ENCODE measurements at regions not wholly inside any gene's neighbourhood (a gene's known extent, or its start where the extent isn't known, plus 50 kb on each side); places are given as distances from the start of the nearest gene placed in this dataset.

- Histone ChIP-seq H3K27me3 (replicated peaks; ENCODE audit: insufficient read depth) (no peaks in the 10 kb centered on the region), H3K4me3 (no peak overlapping the region), H3K27ac (no peak overlapping the region), H3K36me3 (no peaks in the 10 kb centered on the region), H3K9me3 (no peaks in the 10 kb centered on the region), H3K4me1 (replicated peaks) (no peaks in the 10 kb centered on the region)
- WGBS, result 46% methylated on average over 6 of the region's 6 CpGs
- no peak for TF ChIP-seq CTCF (IDR thresholded peaks at IDR 0.05)
- no peak for TF ChIP-seq POLR2AphosphoS5 (IDR thresholded peaks at IDR 0.05)
- no peak for TF ChIP-seq POLR2A (IDR thresholded peaks at IDR 0.05)
- DNase-seq (ENCODE audit: low spot score), result no peak
- intact Hi-C loops (cut with DNase I), result no loop called here
Observed at GRCh38 chr6:33875141-33875581, 71.4 kb upstream of the MLN start.

GRCh38 chr6:33874136-33874760, 70.4 kb upstream of the MLN start:
- TF ChIP-seq POLR2A (IDR thresholded peaks at IDR 0.05) (no peak), POLR2AphosphoS5 (IDR thresholded peaks at IDR 0.05) (no peak), CTCF (IDR thresholded peaks at IDR 0.05) (no peak)
- 92% methylated on average over 17 of the region's 17 CpGs for WGBS
- DNase-seq (ENCODE audit: low spot score), result no peak
- Histone ChIP-seq H3K9me3 (no peaks in the 10 kb centered on the region), H3K4me3 (no peak overlapping the region), H3K27ac (no peak overlapping the region), H3K27me3 (replicated peaks; ENCODE audit: insufficient read depth) (no peaks in the 10 kb centered on the region), H3K4me1 (replicated peaks) (no peaks in the 10 kb centered on the region), H3K36me3 (no peaks in the 10 kb centered on the region)
- intact Hi-C loops (cut with DNase I), result no loop called here

GRCh38 chr6:33872761-33873160, 69.0 kb upstream of the MLN start:
- no peaks in the 10 kb centered on the region for H3K27me3 ChIP-seq (replicated peaks; ENCODE audit: insufficient read depth)
- TF ChIP-seq POLR2AphosphoS5 (IDR thresholded peaks at IDR 0.05), result no peak
- TF ChIP-seq POLR2A (IDR thresholded peaks at IDR 0.05), result no peak
- no peak for TF ChIP-seq CTCF (IDR thresholded peaks at IDR 0.05)
- H3K4me3 ChIP-seq, result no peak overlapping the region
- H3K9me3 ChIP-seq, result no peaks in the 10 kb centered on the region
- WGBS, result 91% methylated on average over 7 of the region's 7 CpGs
- no peak for DNase-seq (ENCODE audit: low spot score)
- H3K27ac ChIP-seq, result no peak overlapping the region
- intact Hi-C loops (cut with DNase I), result no loop called here
- H3K4me1 ChIP-seq (replicated peaks), result no peaks in the 10 kb centered on the region
- no peaks in the 10 kb centered on the region for H3K36me3 ChIP-seq

- no peak for DNase-seq (ENCODE audit: low spot score)
- H3K9me3 ChIP-seq, result no peaks in the 10 kb centered on the region
- intact Hi-C loops (cut with DNase I), result no loop called here
- no peaks in the 10 kb centered on the region for H3K27me3 ChIP-seq (replicated peaks; ENCODE audit: insufficient read depth)
- TF ChIP-seq POLR2AphosphoS5 (IDR thresholded peaks at IDR 0.05), result no peak
- no peak for TF ChIP-seq POLR2A (IDR thresholded peaks at IDR 0.05)
- TF ChIP-seq CTCF (IDR thresholded peaks at IDR 0.05), result no peak
- 50% methylated on average over 11 of the region's 11 CpGs for WGBS
- no peaks in the 10 kb centered on the region for H3K36me3 ChIP-seq
- no peaks in the 10 kb centered on the region for H3K4me1 ChIP-seq (replicated peaks)
- no peak overlapping the region for H3K4me3 ChIP-seq
- H3K27ac ChIP-seq, result no peak overlapping the region
Observed at GRCh38 chr6:33869826-33870423, 66.1 kb upstream of the MLN start.

GRCh38 chr6:33869121-33869520, 65.3 kb upstream of the MLN start:
- no peak for DNase-seq (ENCODE audit: low spot score)
- no peaks in the 10 kb centered on the region for H3K9me3 ChIP-seq
- H3K36me3 ChIP-seq, result no peaks in the 10 kb centered on the region
- TF ChIP-seq POLR2A (IDR thresholded peaks at IDR 0.05) (no peak), CTCF (IDR thresholded peaks at IDR 0.05) (no peak), POLR2AphosphoS5 (IDR thresholded peaks at IDR 0.05) (no peak)
- WGBS, result 91% methylated on average over 5 of the region's 5 CpGs
- H3K4me3 ChIP-seq, result no peak overlapping the region
- H3K27me3 ChIP-seq (replicated peaks; ENCODE audit: insufficient read depth), result no peaks in the 10 kb centered on the region
- H3K27ac ChIP-seq, result no peak overlapping the region
- no peaks in the 10 kb centered on the region for H3K4me1 ChIP-seq (replicated peaks)
- intact Hi-C loops (cut with DNase I), result no loop called here
